WERI-Rb-1 (cell line): ENCODE measurements at regions not wholly inside any gene's neighbourhood (a gene's known extent, or its start where the extent isn't known, plus 50 kb on each side); places are given as distances from the start of the nearest gene placed in this dataset.

Source experiments
- DNase-seq: peaks from one replicate; pipeline ENCODE4 v3.0.0-alpha.2; 2020
- H3K27ac ChIP-seq: fragments of 250-450 bp; sonication (Bioruptor Pico); 2 replicates; pipeline ENCODE4 v1.5.1; 2020; ENCODE audit warnings: mild to moderate bottlenecking, moderate library complexity
- H3K27me3 ChIP-seq: fragments of 250-450 bp; sonication (Bioruptor Pico); 2 replicates; pipeline ENCODE4 v1.5.1; 2021; ENCODE audit warnings: mild to moderate bottlenecking, low read depth, moderate library complexity; ENCODE audit not compliant: insufficient read depth, severe bottlenecking
- H3K36me3 ChIP-seq: fragments of 250-450 bp; sonication (Bioruptor Pico); 2 replicates; pipeline ENCODE4 v1.5.1; 2020; ENCODE audit warnings: mild to moderate bottlenecking, moderate library complexity
- H3K4me3 ChIP-seq: 2 replicates; pipeline ENCODE4 v1.5.1; 2011; ENCODE audit warnings: low read depth, mild to moderate bottlenecking, control low read depth, low read length
- H3K9me3 ChIP-seq: fragments of 250-450 bp; sonication (Bioruptor Pico); 2 replicates; pipeline ENCODE4 v1.5.1; 2021; ENCODE audit warnings: mild to moderate bottlenecking, moderate library complexity; ENCODE audit not compliant: severe bottlenecking
- TF ChIP-seq, protein P1 (sequence below): IDR thresholded peaks from 2 replicates; pipeline ENCODE4 v1.5.1; 2011; ENCODE audit warnings: low read depth, mild to moderate bottlenecking, control low read depth, inconsistent platforms, low read length

DNA sequence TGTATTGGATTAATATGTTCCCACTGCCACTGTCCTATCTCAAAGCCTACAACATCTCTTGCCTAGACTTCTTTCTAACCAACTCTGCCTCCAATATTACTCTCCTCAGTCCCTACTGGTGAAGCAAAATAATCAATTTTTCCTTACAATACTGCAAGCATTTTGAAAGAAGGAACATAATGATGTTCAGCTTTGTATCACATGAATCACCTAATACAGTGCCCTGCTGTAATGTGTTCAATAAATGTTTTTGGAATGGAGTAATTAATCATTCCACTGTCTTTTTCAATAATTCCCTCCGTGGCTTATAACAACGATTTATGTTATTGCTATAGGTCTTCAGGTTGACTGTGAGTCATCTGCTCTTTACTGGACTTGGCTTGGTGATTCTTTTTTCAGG, 356.4 kb downstream of the TDRD15 start:
- Histone ChIP-seq H3K36me3 (no peaks in the 10 kb centered on the region), H3K27me3 (no peaks in the 10 kb centered on the region), H3K27ac (no peak overlapping the region), H3K4me3 (no peak overlapping the region), H3K9me3 (no peaks in the 10 kb centered on the region)
- TF ChIP-seq, protein P1, sequence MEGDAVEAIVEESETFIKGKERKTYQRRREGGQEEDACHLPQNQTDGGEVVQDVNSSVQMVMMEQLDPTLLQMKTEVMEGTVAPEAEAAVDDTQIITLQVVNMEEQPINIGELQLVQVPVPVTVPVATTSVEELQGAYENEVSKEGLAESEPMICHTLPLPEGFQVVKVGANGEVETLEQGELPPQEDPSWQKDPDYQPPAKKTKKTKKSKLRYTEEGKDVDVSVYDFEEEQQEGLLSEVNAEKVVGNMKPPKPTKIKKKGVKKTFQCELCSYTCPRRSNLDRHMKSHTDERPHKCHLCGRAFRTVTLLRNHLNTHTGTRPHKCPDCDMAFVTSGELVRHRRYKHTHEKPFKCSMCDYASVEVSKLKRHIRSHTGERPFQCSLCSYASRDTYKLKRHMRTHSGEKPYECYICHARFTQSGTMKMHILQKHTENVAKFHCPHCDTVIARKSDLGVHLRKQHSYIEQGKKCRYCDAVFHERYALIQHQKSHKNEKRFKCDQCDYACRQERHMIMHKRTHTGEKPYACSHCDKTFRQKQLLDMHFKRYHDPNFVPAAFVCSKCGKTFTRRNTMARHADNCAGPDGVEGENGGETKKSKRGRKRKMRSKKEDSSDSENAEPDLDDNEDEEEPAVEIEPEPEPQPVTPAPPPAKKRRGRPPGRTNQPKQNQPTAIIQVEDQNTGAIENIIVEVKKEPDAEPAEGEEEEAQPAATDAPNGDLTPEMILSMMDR = no peak
- no peak for DNase-seq

DNA sequence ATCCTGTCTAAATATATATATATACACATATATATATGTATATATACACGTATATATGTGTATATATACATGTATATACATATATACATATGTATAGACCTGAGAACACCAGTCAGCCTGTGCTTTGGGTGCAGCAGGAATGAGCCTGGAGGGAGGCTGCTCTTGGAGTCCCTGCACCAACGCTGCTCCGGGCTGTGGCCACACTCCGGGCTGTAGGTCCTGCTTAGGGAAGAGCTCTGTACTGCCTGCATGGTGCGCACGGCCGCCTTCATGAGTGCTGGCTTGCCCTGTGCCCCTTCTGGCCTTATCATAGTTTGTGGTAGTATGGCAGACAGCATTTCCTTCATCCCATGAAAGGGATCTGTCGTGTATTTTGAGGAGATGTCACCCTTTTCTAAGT, 360.9 kb downstream of the TDRD15 start:
- Histone ChIP-seq H3K27me3 (no peaks in the 10 kb centered on the region), H3K36me3 (no peaks in the 10 kb centered on the region), H3K27ac (no peak overlapping the region), H3K9me3 (peaks cover 3% of the 10 kb centered on the region), H3K4me3 (no peak overlapping the region)
- no peak for DNase-seq
- TF ChIP-seq, protein P1 = no peak

DNA sequence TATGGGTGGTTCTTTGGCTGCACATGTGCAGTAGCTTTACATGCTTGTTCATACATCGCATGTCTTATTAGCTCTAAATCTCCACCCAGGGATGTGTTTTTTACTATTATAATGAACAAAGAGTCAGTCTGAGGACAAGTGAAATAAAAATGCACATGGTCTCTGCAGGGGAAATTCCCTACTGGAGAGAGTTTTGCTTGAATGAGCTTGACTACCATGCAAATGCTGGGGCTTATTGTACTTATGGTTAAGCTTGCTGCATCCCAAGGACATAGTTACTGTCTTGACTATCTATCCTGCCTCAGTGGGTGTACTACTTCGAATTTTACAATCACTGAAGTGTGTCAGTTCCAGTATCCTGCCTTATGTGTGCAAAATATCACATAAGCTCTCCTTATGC, 362.7 kb downstream of the TDRD15 start:
- no peak overlapping the region for H3K4me3 ChIP-seq

GRCh38 chr2:21489080-21489479, 365.3 kb downstream of the TDRD15 start:
- no peak for DNase-seq
- no peaks in the 10 kb centered on the region for H3K27me3 ChIP-seq
- peaks cover 3% of the 10 kb centered on the region for H3K9me3 ChIP-seq
- no peak overlapping the region for H3K4me3 ChIP-seq
- H3K36me3 ChIP-seq = no peaks in the 10 kb centered on the region
- TF ChIP-seq, protein P1 = no peak
- H3K27ac ChIP-seq = no peak overlapping the region

More for the DNA sequence above, 362.7 kb downstream of the TDRD15 start:
- Histone ChIP-seq H3K27ac (no peak overlapping the region), H3K36me3 (no peaks in the 10 kb centered on the region), H3K27me3 (no peaks in the 10 kb centered on the region), H3K9me3 (peaks cover 3% of the 10 kb centered on the region)
- TF ChIP-seq, protein P1 = no peak
- no peak for DNase-seq

DNA sequence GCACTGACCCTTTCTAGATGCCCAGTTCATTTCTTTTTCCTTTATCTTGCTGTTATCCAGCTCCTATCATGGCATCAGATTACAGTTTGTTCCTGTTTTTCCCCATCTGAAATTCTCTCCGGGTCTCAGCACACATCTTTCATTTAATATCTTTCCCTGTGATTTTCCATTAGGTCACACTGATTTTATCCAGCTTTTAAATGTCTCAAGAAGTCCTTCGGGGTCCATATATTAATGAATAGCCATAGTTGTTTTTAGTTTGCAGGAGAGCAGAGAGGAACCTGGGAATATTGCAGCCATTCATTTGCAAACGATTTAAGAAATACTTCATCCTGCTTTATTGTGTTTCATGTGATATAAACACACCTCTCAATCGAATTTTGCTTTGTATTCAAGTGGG, 374.2 kb downstream of the TDRD15 start:
- Histone ChIP-seq H3K36me3 (no peaks in the 10 kb centered on the region), H3K4me3 (no peak overlapping the region), H3K27me3 (no peaks in the 10 kb centered on the region), H3K27ac (no peak overlapping the region), H3K9me3 (no peaks in the 10 kb centered on the region)
- TF ChIP-seq, protein P1 = no peak
- no peak for DNase-seq

- no peak overlapping the region for H3K27ac ChIP-seq
- H3K36me3 ChIP-seq = no peaks in the 10 kb centered on the region
- no peaks in the 10 kb centered on the region for H3K27me3 ChIP-seq
- DNase-seq = no peak
- no peak overlapping the region for H3K4me3 ChIP-seq
- no peaks in the 10 kb centered on the region for H3K9me3 ChIP-seq
- TF ChIP-seq, protein P1 = no peak
Observed at GRCh38 chr2:21500401-21500945, 376.7 kb downstream of the TDRD15 start.
